ENCODE measurements at regions not wholly inside any gene's neighbourhood (a gene's known extent, or its start where the extent isn't known, plus 50 kb on each side); places are given as distances from the start of the nearest gene placed in this dataset.

GRCh38 chr2:236415684-236416444 lies 151.7 kb upstream of the ASB18 start:
- no peaks in the 10 kb centered on the region for H3K36me3 ChIP-seq
- no peak overlapping the region for H3K27ac ChIP-seq
- DNase-seq, result no peak
- no peaks in the 10 kb centered on the region for H3K4me1 ChIP-seq
- no peak overlapping the region for H3K4me3 ChIP-seq
- TF ChIP-seq POLR2A (IDR thresholded peaks at IDR 0.05) (no peak), EP300 (IDR thresholded peaks at IDR 0.05) (no peak), POLR2AphosphoS5 (IDR thresholded peaks at IDR 0.05) (no peak)
- TF ChIP-seq, protein P1, sequence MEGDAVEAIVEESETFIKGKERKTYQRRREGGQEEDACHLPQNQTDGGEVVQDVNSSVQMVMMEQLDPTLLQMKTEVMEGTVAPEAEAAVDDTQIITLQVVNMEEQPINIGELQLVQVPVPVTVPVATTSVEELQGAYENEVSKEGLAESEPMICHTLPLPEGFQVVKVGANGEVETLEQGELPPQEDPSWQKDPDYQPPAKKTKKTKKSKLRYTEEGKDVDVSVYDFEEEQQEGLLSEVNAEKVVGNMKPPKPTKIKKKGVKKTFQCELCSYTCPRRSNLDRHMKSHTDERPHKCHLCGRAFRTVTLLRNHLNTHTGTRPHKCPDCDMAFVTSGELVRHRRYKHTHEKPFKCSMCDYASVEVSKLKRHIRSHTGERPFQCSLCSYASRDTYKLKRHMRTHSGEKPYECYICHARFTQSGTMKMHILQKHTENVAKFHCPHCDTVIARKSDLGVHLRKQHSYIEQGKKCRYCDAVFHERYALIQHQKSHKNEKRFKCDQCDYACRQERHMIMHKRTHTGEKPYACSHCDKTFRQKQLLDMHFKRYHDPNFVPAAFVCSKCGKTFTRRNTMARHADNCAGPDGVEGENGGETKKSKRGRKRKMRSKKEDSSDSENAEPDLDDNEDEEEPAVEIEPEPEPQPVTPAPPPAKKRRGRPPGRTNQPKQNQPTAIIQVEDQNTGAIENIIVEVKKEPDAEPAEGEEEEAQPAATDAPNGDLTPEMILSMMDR (IDR thresholded peaks at IDR 0.05), result no peak
- no peaks in the 10 kb centered on the region for H3K9me3 ChIP-seq
- intact Hi-C loops (cut with DNase I), result no loop called here
- no peaks in the 10 kb centered on the region for H3K27me3 ChIP-seq
- WGBS, 2 donors, result 59 to 70% methylated on average over 7 of the region's 7 CpGs

DNA sequence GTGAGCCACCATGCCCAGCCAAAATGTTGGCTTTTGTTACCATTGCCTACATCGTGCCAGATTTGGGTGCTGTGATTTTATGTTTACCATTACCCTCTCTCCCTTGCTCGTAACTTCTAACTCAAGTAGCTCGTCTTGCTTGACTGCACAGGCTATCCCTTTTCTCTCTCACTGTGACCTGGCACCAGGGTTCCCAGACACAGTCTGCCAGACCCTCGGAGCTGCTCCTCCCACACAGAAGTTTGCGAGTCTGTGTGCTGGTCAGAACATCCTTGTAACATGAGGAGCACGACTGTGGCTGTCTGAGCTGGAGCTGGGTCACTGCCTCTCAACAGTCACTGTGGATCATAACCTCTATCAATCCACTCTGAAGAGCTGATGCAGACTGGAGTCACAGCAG lies 152.5 kb upstream of the ACKR3 start:
- WGBS, 2 donors, result 68 to 76% methylated on average over 6 of the region's 6 CpGs

GRCh38 chr2:236430584-236430983 lies 139.0 kb upstream of the ACKR3 start:
- WGBS, 2 donors, result 71 to 81% methylated on average over 2 of the region's 2 CpGs
- Histone ChIP-seq H3K36me3 (no peaks in the 10 kb centered on the region), H3K4me1 (no peaks in the 10 kb centered on the region), H3K4me3 (no peak overlapping the region), H3K27ac (no peak overlapping the region), H3K9me3 (peaks cover 0 to 8% (median 0%) of the 10 kb centered on the region in 4 donors), H3K27me3 (no peaks in the 10 kb centered on the region)
- TF ChIP-seq EP300 (IDR thresholded peaks at IDR 0.05), result no peak
- TF ChIP-seq POLR2AphosphoS5 (IDR thresholded peaks at IDR 0.05), result no peak
- no peak for TF ChIP-seq POLR2A (IDR thresholded peaks at IDR 0.05)
- TF ChIP-seq, protein P1 (IDR thresholded peaks at IDR 0.05), result no peak
- intact Hi-C loops (cut with DNase I), result no loop called here
- no peak for DNase-seq

More for the DNA sequence above, 152.5 kb upstream of the ACKR3 start:
- Histone ChIP-seq H3K27ac (no peak overlapping the region), H3K4me1 (no peaks in the 10 kb centered on the region), H3K36me3 (no peaks in the 10 kb centered on the region), H3K4me3 (no peak overlapping the region), H3K9me3 (no peaks in the 10 kb centered on the region), H3K27me3 (no peaks in the 10 kb centered on the region)
- no peak for DNase-seq
- TF ChIP-seq POLR2AphosphoS5 (IDR thresholded peaks at IDR 0.05) (no peak), POLR2A (IDR thresholded peaks at IDR 0.05) (no peak), EP300 (IDR thresholded peaks at IDR 0.05) (no peak)
- TF ChIP-seq, protein P1 (IDR thresholded peaks at IDR 0.05), result no peak
- intact Hi-C loops (cut with DNase I), result no loop called here

DNA sequence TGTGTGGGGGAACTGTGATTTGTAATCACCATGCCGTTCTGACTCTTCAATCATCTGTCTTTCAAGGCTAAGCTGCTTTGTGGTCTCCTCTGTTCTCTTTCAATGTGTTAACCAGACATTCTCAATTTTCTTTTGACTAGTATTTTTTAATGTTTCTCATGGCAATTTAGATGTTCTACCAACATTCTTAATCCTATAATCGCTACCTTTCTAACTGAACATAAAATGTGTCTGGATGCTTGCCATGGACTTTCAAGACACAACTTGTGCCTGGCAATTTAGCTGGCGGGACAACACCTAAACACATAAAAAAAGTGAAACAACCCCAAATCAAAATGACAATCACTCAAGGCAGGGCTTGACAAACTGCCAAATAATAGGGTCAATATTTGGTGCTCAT lies 135.0 kb upstream of the ACKR3 start:
- no peaks in the 10 kb centered on the region for H3K36me3 ChIP-seq
- no peak for DNase-seq
- no peaks in the 10 kb centered on the region for H3K4me1 ChIP-seq
- TF ChIP-seq, protein P1 (IDR thresholded peaks at IDR 0.05), result no peak
- TF ChIP-seq EP300 (IDR thresholded peaks at IDR 0.05), result no peak
- no peak for TF ChIP-seq POLR2A (IDR thresholded peaks at IDR 0.05)
- no peak for TF ChIP-seq POLR2AphosphoS5 (IDR thresholded peaks at IDR 0.05)
- no peak overlapping the region for H3K4me3 ChIP-seq
- intact Hi-C loops (cut with DNase I), result no loop called here
- no peaks in the 10 kb centered on the region for H3K9me3 ChIP-seq
- 46 to 90% methylated on average over 3 of the region's 3 CpGs for WGBS, 2 donors
- H3K27me3 ChIP-seq, result no peaks in the 10 kb centered on the region
- no peak overlapping the region for H3K27ac ChIP-seq

All from sigmoid colon (tissue), 6 donors.